ENCODE measurements at regions not wholly inside any gene's neighbourhood (a gene's known extent, or its start where the extent isn't known, plus 50 kb on each side); places are given as distances from the start of the nearest gene placed in this dataset.

- Histone ChIP-seq H3K79me1 (ENCODE audit: low read depth, low read length) (no peaks in the 10 kb centered on the region), H2AK5ac (ENCODE audit: low read depth, low read length) (no peak overlapping the region), H3K27ac (ENCODE audit: low read depth, low read length) (no peak overlapping the region), H2BK5ac (ENCODE audit: low read depth, low read length) (no peak overlapping the region), H3K9me3 (ENCODE audit: insufficient read depth in 2 of 2, low read depth in 1 of 2, low read length in 1 of 2) (no peaks in the 10 kb centered on the region), H3K23ac (ENCODE audit: insufficient read length) (no peak overlapping the region), H2BK120ac (replicated peaks; ENCODE audit: low read depth, low read length) (no peak overlapping the region), H2BK20ac (ENCODE audit: low read length) (no peak overlapping the region), H3K23me2 (ENCODE audit: low read depth, low read length) (peaks cover 2% of the 10 kb centered on the region; the same call in 1 of the 2 replicates), H4K5ac (ENCODE audit: insufficient read length, low read depth, low read length) (no peak overlapping the region), H2AFZ (ENCODE audit: low read length) (no peak overlapping the region), H3K4ac (replicated peaks; ENCODE audit: insufficient read length, low read depth, low read length) (no peak overlapping the region), H3K27me3 (replicated peaks in 1 of 4; ENCODE audit: control insufficient read depth in 3 of 4, extremely low read depth in 1 of 4, insufficient read depth in 3 of 4, low read length in 3 of 4) (no peaks in the 10 kb centered on the region), H3K18ac (ENCODE audit: extremely low read depth, low read length) (no peak overlapping the region), H4K8ac (ENCODE audit: extremely low read depth, insufficient read depth, low read length) (no peak overlapping the region), H4K20me1 (replicated peaks in 1 of 2; ENCODE audit: control insufficient read depth in 1 of 2, insufficient read depth in 2 of 2, low read length in 2 of 2) (no peaks in the 10 kb centered on the region), H3K9ac (replicated peaks in 1 of 4; ENCODE audit: extremely low read depth in 1 of 4, low read depth in 3 of 4, low read length in 3 of 4) (no peak overlapping the region), H3K4me2 (ENCODE audit: insufficient read depth in 1 of 2, low read depth in 2 of 2, low read length in 2 of 2) (no peak overlapping the region), H3K79me2 (ENCODE audit: control insufficient read depth in 1 of 2, insufficient read depth in 2 of 2, low read length in 2 of 2) (no peaks in the 10 kb centered on the region), H4K91ac (replicated peaks; ENCODE audit: insufficient read length, low read length) (no peak overlapping the region), H2BK15ac (ENCODE audit: low read length) (no peak overlapping the region), H2BK12ac (ENCODE audit: low read depth, low read length) (no peak overlapping the region), H3K36me3 (ENCODE audit: control insufficient read depth in 2 of 4, insufficient read depth in 4 of 4, low read length in 3 of 4) (no peaks in the 10 kb centered on the region), H3K56ac (replicated peaks; ENCODE audit: insufficient read length, low read depth, low read length) (no peak overlapping the region), H3K14ac (ENCODE audit: insufficient read length) (no peak overlapping the region), H3K4me1 (replicated peaks in 1 of 4; ENCODE audit: control insufficient read depth in 3 of 4, insufficient read depth in 4 of 4, low read length in 3 of 4) (no peaks in the 10 kb centered on the region), H3K4me3 (ENCODE audit: extremely low read depth in 1 of 4, insufficient read depth in 2 of 4, low read depth in 3 of 4, low read length in 4 of 4) (no peak overlapping the region)
- no peak for FAIRE-seq
- ChIA-PET CTCF (ENCODE audit: partially characterized antibody) (interaction anchor here (1.1 to 1.6 kb wide), 2 partner anchors 56 to 373 kb away, joined by 3 to 4 read pairs; no protein-coding TSS in a partner anchor), POLR2A (ENCODE audit: partially characterized antibody) (no interaction called here)
- WGBS, 2 experiments (ENCODE audit: extremely low coverage in 1 of 2, insufficient coverage in 1 of 2, insufficient read length in 1 of 2, insufficient replicate concordance in 2 of 2, low coverage in 1 of 2, low lambda C conversion rate in 2 of 2, missing lambda C conversion rate in 1 of 2), result 81% methylated on average over 3 of the region's 3 CpGs; no CpG with 5 or more reads in 1 of the 2 experiments
- TF ChIP-seq KDM5A (IDR thresholded peaks at IDR 0.05; ENCODE audit: low read length), result no peak
- DNase-seq (ENCODE audit: low read depth in 1 of 2, low spot score in 2 of 2), result no peak
Measured at GRCh38 chr6:90984066-90984465, 397.2 kb upstream of the MAP3K7 start.

Data from H1 (cell line).